Posterior vena cava (tissue), 2 donors: ENCODE measurements at regions not wholly inside any gene's neighbourhood (a gene's known extent, or its start where the extent isn't known, plus 50 kb on each side); places are given as distances from the start of the nearest gene placed in this dataset.
A peak's percentile ranks its signal among the peaks of the same experiment; 100 is the strongest.

Source experiments
- DNase-seq: peaks from one replicate; pipeline ENCODE4 v3.0.0-alpha.2; 2020; ENCODE audit warnings: low spot score
- intact Hi-C, 2 donors: fragments of 100-400 bp; cut with DNase I; formaldehyde crosslinking; loops; one replicate each; pipeline versions ENCODE4 v1.14.1 to v1.14.2; 2022 to 2023
- donor health status: DM: yes; HTN: yes; CAD: no.
- donor health status: DM: yes; HTN: yes; CAD: no.

- DNase-seq = no peak
- intact Hi-C loops = no loop called here
Observed at GRCh38 chr9:103819936-103820335, 274.2 kb upstream of the SMC2 start.

GRCh38 chr9:103821115-103821514 lies 273.0 kb upstream of the SMC2 start:
- DNase-seq = no peak
- intact Hi-C loops = no loop called here

- no peak for DNase-seq
- intact Hi-C loops = no loop called here
Observed at GRCh38 chr9:103837940-103838339, 256.2 kb upstream of the SMC2 start.

- intact Hi-C loops = no loop called here
Observed at GRCh38 chr9:103839197-103839596, 254.9 kb upstream of the SMC2 start.

GRCh38 chr9:103867886-103868285 lies 226.2 kb upstream of the SMC2 start:
- intact Hi-C loops = no loop called here
- no peak for DNase-seq

More at GRCh38 chr9:103839197-103839596, 254.9 kb upstream of the SMC2 start:
- no peak for DNase-seq

- DNase-seq = no peak
Observed at GRCh38 chr9:103872811-103873210, 221.3 kb upstream of the SMC2 start.

GRCh38 chr9:103881419-103881818 lies 212.7 kb upstream of the SMC2 start:
- intact Hi-C loops = no loop called here
- no peak for DNase-seq

More at GRCh38 chr9:103872811-103873210, 221.3 kb upstream of the SMC2 start:
- intact Hi-C loops = no loop called here

GRCh38 chr9:103889989-103890388 lies 204.1 kb upstream of the SMC2 start:
- DNase-seq = no peak
- intact Hi-C loops = no loop called here

- intact Hi-C loops = no loop called here
- DNase-seq = no peak
Observed at GRCh38 chr9:103894184-103894583, 199.9 kb upstream of the SMC2 start.

- no peak for DNase-seq
- intact Hi-C loops = no loop called here
Observed at GRCh38 chr9:103898550-103898949, 195.6 kb upstream of the SMC2 start.

- intact Hi-C loops = no loop called here
Observed at GRCh38 chr9:103899866-103900265, 194.2 kb upstream of the SMC2 start.

GRCh38 chr9:103900466-103900865 lies 193.6 kb upstream of the SMC2 start:
- no peak for DNase-seq
- intact Hi-C loops = no loop called here

More at GRCh38 chr9:103899866-103900265, 194.2 kb upstream of the SMC2 start:
- no peak for DNase-seq

GRCh38 chr9:103902263-103902662 lies 191.8 kb upstream of the SMC2 start:
- no peak for DNase-seq
- intact Hi-C loops = no loop called here

- DNase-seq = no peak
- intact Hi-C loops = no loop called here
Observed at GRCh38 chr9:103904242-103904641, 189.9 kb upstream of the SMC2 start.

GRCh38 chr9:103913899-103914298 lies 180.2 kb upstream of the SMC2 start:
- intact Hi-C loops = no loop called here

GRCh38 chr9:103919605-103920209 lies 174.4 kb upstream of the SMC2 start:
- intact Hi-C loops = no loop called here
- DNase-seq = no peak

More at GRCh38 chr9:103913899-103914298, 180.2 kb upstream of the SMC2 start:
- no peak for DNase-seq

- no peak for DNase-seq
- intact Hi-C loops = no loop called here
Observed at GRCh38 chr9:103928442-103928841, 165.7 kb upstream of the SMC2 start.

- intact Hi-C loops = no loop called here
- peak; percentile 28 for DNase-seq
Observed at GRCh38 chr9:103941104-103941503, 153.0 kb upstream of the SMC2 start.

- DNase-seq = no peak
- intact Hi-C loops = no loop called here
Observed at GRCh38 chr9:103942200-103942599, 151.9 kb upstream of the SMC2 start.

GRCh38 chr9:103942651-103943050 lies 151.5 kb upstream of the SMC2 start:
- DNase-seq = no peak
- intact Hi-C loops = no loop called here

GRCh38 chr9:103949096-103949495 lies 145.0 kb upstream of the SMC2 start:
- DNase-seq = no peak
- intact Hi-C loops = no loop called here

GRCh38 chr9:103977163-103977562 lies 116.9 kb upstream of the SMC2 start:
- intact Hi-C loops = no loop called here

More at GRCh38 chr9:103977163-103977562, 116.9 kb upstream of the SMC2 start:
- DNase-seq = no peak
